HEK293 (cell line): ENCODE measurements at regions not wholly inside any gene's neighbourhood (a gene's known extent, or its start where the extent isn't known, plus 50 kb on each side); places are given as distances from the start of the nearest gene placed in this dataset.

Experiments
- FEZF1 ChIP-seq: fragments of 450-650 bp; formaldehyde crosslinking; IDR thresholded peaks from 2 replicates; pipeline ENCODE4 v1.5.1; 2016; ENCODE audit warnings: missing biosample characterization, missing genetic modification characterization
- GLIS2 ChIP-seq: fragments of 450-650 bp; formaldehyde crosslinking; IDR thresholded peaks from 2 replicates; pipeline ENCODE4 v1.5.1; 2016; ENCODE audit warnings: missing biosample characterization, missing genetic modification characterization
- SP3 ChIP-seq: fragments of 450-650 bp; formaldehyde crosslinking; IDR thresholded peaks from 2 replicates; pipeline ENCODE4 v1.5.1; 2016; ENCODE audit warnings: missing biosample characterization, missing genetic modification characterization
- YY2 ChIP-seq: fragments of 450-650 bp; formaldehyde crosslinking; IDR thresholded peaks from 2 replicates; pipeline ENCODE4 v1.5.1; 2016; ENCODE audit warnings: missing biosample characterization, missing genetic modification characterization
- ZBTB10 ChIP-seq: fragments of 450-650 bp; formaldehyde crosslinking; IDR thresholded peaks from 2 replicates; pipeline ENCODE4 v1.5.1; 2016; ENCODE audit warnings: missing biosample characterization, missing genetic modification characterization
- ZBTB17 ChIP-seq: fragments of 450-650 bp; formaldehyde crosslinking; IDR thresholded peaks from 2 replicates; pipeline ENCODE4 v1.5.1; 2016; ENCODE audit warnings: missing biosample characterization, missing genetic modification characterization
- ZBTB48 ChIP-seq: fragments of 450-650 bp; formaldehyde crosslinking; IDR thresholded peaks from 2 replicates; pipeline ENCODE4 v1.5.1; 2016; ENCODE audit warnings: missing biosample characterization, missing genetic modification characterization
- ZNF140 ChIP-seq: fragments of 450-650 bp; formaldehyde crosslinking; IDR thresholded peaks from 2 replicates; pipeline ENCODE4 v1.5.1; 2016; ENCODE audit warnings: missing biosample characterization, missing genetic modification characterization
- ZNF184 ChIP-seq: fragments of 450-650 bp; IDR thresholded peaks from 2 replicates; pipeline ENCODE4 v1.5.1; 2018; ENCODE audit warnings: missing biosample characterization, mild to moderate bottlenecking, missing genetic modification characterization
- ZNF26 ChIP-seq: fragments of 450-650 bp; formaldehyde crosslinking; IDR thresholded peaks from 2 replicates; pipeline ENCODE4 v1.5.1; 2016; ENCODE audit warnings: missing biosample characterization, missing genetic modification characterization
- ZNF280D ChIP-seq: fragments of 450-650 bp; formaldehyde crosslinking; IDR thresholded peaks from 2 replicates; pipeline ENCODE4 v1.5.1; 2016; ENCODE audit warnings: missing biosample characterization, missing genetic modification characterization
- ZNF292 ChIP-seq: fragments of 450-650 bp; formaldehyde crosslinking; IDR thresholded peaks from 2 replicates; pipeline ENCODE4 v1.5.1; 2016; ENCODE audit warnings: low read depth, missing biosample characterization, missing genetic modification characterization, borderline replicate concordance
- ZNF341 ChIP-seq: fragments of 450-650 bp; formaldehyde crosslinking; IDR thresholded peaks from 2 replicates; pipeline ENCODE4; 2016; ENCODE audit warnings: low read depth, missing biosample characterization, missing genetic modification characterization
- ZNF354C ChIP-seq: fragments of 450-650 bp; formaldehyde crosslinking; IDR thresholded peaks from 2 replicates; pipeline ENCODE4 v1.5.1; 2016; ENCODE audit warnings: missing biosample characterization, missing genetic modification characterization, low read depth, borderline replicate concordance
- ZNF362 ChIP-seq: fragments of 450-650 bp; formaldehyde crosslinking; IDR thresholded peaks from 2 replicates; pipeline ENCODE4 v1.5.1; 2016; ENCODE audit warnings: missing biosample characterization, missing genetic modification characterization
- ZNF426 ChIP-seq: fragments of 450-650 bp; formaldehyde crosslinking; IDR thresholded peaks from 2 replicates; pipeline ENCODE4 v1.5.1; 2017; ENCODE audit warnings: missing biosample characterization, missing genetic modification characterization, mild to moderate bottlenecking, inconsistent platforms, moderate library complexity
- ZNF510 ChIP-seq: fragments of 450-650 bp; formaldehyde crosslinking; IDR thresholded peaks from 2 replicates; pipeline ENCODE4 v1.5.1; 2018; ENCODE audit warnings: mild to moderate bottlenecking, missing genetic modification characterization, missing biosample characterization; ENCODE audit not compliant: insufficient replicate concordance
- ZNF555 ChIP-seq: fragments of 450-650 bp; formaldehyde crosslinking; conservative IDR thresholded peaks from 2 replicates; pipeline ENCODE4 v1.5.1; 2017; ENCODE audit warnings: missing biosample characterization, mild to moderate bottlenecking, missing genetic modification characterization, inconsistent platforms
- ZNF560 ChIP-seq: fragments of 450-650 bp; formaldehyde crosslinking; IDR thresholded peaks from 2 replicates; pipeline ENCODE4 v1.5.1; 2017; ENCODE audit warnings: missing biosample characterization, missing genetic modification characterization, borderline replicate concordance
- ZNF624 ChIP-seq: fragments of 450-650 bp; formaldehyde crosslinking; IDR thresholded peaks from 2 replicates; pipeline ENCODE4 v1.5.1; 2017; ENCODE audit warnings: missing biosample characterization, missing genetic modification characterization
- ZNF629 ChIP-seq: fragments of 450-650 bp; formaldehyde crosslinking; IDR thresholded peaks from 2 replicates; pipeline ENCODE4 v1.5.1; 2017; ENCODE audit warnings: missing biosample characterization, missing genetic modification characterization
- ZNF664 ChIP-seq: fragments of 450-650 bp; formaldehyde crosslinking; IDR thresholded peaks from 2 replicates; pipeline ENCODE4 v1.5.1; 2016; ENCODE audit warnings: missing biosample characterization, missing genetic modification characterization
- ZNF785 ChIP-seq: fragments of 450-650 bp; formaldehyde crosslinking; IDR thresholded peaks from 2 replicates; pipeline ENCODE4 v1.5.1; 2016; ENCODE audit warnings: missing biosample characterization, missing genetic modification characterization
- ZNF792 ChIP-seq: fragments of 450-650 bp; formaldehyde crosslinking; IDR thresholded peaks from 2 replicates; pipeline ENCODE4 v1.5.1; 2016; ENCODE audit warnings: missing biosample characterization, missing genetic modification characterization
- ZSCAN16 ChIP-seq: fragments of 450-650 bp; formaldehyde crosslinking; IDR thresholded peaks from 2 replicates; pipeline ENCODE4 v1.5.1; 2016; ENCODE audit warnings: missing biosample characterization, missing genetic modification characterization
- TF ChIP-seq, protein P1 (sequence below): sonication (generic); formaldehyde crosslinking; IDR thresholded peaks from 2 replicates; pipeline ENCODE4 v1.8.1; 2022; ENCODE audit warnings: mild to moderate bottlenecking, moderate library complexity, missing genetic modification reagents
- TF ChIP-seq, protein P2 (sequence below): fragments of 450-650 bp; formaldehyde crosslinking; IDR thresholded peaks from 2 replicates; pipeline ENCODE4 v1.5.1; 2016; ENCODE audit warnings: missing biosample characterization, missing genetic modification characterization

GRCh38 chr4:181008164-181008563, 1235.0 kb upstream of the TENM3 start (continued):
- TF ChIP-seq, protein P1, sequence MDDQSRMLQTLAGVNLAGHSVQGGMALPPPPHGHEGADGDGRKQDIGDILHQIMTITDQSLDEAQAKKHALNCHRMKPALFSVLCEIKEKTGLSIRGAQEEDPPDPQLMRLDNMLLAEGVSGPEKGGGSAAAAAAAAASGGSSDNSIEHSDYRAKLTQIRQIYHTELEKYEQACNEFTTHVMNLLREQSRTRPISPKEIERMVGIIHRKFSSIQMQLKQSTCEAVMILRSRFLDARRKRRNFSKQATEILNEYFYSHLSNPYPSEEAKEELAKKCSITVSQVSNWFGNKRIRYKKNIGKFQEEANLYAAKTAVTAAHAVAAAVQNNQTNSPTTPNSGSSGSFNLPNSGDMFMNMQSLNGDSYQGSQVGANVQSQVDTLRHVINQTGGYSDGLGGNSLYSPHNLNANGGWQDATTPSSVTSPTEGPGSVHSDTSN (CRISPR knock-in tag) = no peak
- TF ChIP-seq ZNF354C (tag by site-specific recombination) (no peak), ZNF629 (0 out of 2 replicates have a peak, but pooled peaks have one; percentile 27), FEZF1 (tag by site-specific recombination) (peak; percentile 45), ZNF292 (tag by site-specific recombination) (no peak), ZNF184 (tag by site-specific recombination) (no peak), ZBTB48 (tag by site-specific recombination) (0 out of 2 replicates have a peak, but pooled peaks have one; percentile 43), ZNF26 (no peak), ZBTB10 (no peak), ZNF664 (tag by site-specific recombination) (no peak), ZNF362 (tag by site-specific recombination) (0 out of 2 replicates have a peak, but pooled peaks have one; percentile 13), ZSCAN16 (tag by site-specific recombination) (no peak), SP3 (tag by site-specific recombination) (no peak), ZNF792 (tag by site-specific recombination) (no peak), ZNF510 (no peak), YY2 (tag by site-specific recombination) (no peak), GLIS2 (no peak), ZNF426 (tag by site-specific recombination) (no peak), ZBTB17 (peak; percentile 53), ZNF785 (tag by site-specific recombination) (no peak), ZNF624 (tag by site-specific recombination) (no peak), ZNF140 (no peak), ZNF341 (tag by site-specific recombination) (no peak), ZNF280D (tag by site-specific recombination) (no peak), ZNF555 (tag by site-specific recombination) (no peak), ZNF560 (no peak)
- TF ChIP-seq, protein P2, sequence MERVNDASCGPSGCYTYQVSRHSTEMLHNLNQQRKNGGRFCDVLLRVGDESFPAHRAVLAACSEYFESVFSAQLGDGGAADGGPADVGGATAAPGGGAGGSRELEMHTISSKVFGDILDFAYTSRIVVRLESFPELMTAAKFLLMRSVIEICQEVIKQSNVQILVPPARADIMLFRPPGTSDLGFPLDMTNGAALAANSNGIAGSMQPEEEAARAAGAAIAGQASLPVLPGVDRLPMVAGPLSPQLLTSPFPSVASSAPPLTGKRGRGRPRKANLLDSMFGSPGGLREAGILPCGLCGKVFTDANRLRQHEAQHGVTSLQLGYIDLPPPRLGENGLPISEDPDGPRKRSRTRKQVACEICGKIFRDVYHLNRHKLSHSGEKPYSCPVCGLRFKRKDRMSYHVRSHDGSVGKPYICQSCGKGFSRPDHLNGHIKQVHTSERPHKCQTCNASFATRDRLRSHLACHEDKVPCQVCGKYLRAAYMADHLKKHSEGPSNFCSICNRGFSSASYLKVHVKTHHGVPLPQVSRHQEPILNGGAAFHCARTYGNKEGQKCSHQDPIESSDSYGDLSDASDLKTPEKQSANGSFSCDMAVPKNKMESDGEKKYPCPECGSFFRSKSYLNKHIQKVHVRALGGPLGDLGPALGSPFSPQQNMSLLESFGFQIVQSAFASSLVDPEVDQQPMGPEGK (tag by site-specific recombination) = no peak
